ENCODE measurements at regions not wholly inside any gene's neighbourhood (a gene's known extent, or its start where the extent isn't known, plus 50 kb on each side); places are given as distances from the start of the nearest gene placed in this dataset.

DNA sequence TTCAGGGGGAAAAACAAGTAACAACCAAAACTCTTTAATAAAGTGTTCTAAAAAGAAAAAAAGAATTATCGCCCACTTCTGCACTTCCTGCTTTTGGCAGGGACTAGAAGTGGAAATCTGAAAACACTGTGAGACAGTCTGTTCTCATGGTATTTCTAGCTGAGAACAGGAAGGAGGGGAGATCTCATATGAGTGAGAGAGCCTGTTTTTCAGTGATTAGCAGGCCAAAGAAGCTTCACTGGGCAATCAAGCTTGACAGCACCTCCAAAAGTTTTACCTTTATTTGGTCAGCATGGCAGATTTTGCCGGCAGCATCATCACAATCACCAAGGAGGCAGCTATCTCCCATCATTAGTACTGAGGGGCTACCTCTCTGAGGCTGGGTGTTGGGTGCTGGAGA, 79.5 kb upstream of the ATXN1 start:
- TF ChIP-seq POLR2AphosphoS2 (conservative IDR thresholded peaks at IDR 0.05; ENCODE audit: low read length), result no peak
- TF ChIP-seq PHF8 (IDR thresholded peaks at IDR 0.05; ENCODE audit: borderline replicate concordance, low read depth), result no peak
- no peak for TF ChIP-seq RARB (CRISPR knock-in tag; IDR thresholded peaks at IDR 0.05)
- no peak for TF ChIP-seq HDAC2 (IDR thresholded peaks at IDR 0.05)
- TF ChIP-seq MAFK (IDR thresholded peaks at IDR 0.05; ENCODE audit: partially characterized antibody), result no peak
- TF ChIP-seq, protein P1, sequence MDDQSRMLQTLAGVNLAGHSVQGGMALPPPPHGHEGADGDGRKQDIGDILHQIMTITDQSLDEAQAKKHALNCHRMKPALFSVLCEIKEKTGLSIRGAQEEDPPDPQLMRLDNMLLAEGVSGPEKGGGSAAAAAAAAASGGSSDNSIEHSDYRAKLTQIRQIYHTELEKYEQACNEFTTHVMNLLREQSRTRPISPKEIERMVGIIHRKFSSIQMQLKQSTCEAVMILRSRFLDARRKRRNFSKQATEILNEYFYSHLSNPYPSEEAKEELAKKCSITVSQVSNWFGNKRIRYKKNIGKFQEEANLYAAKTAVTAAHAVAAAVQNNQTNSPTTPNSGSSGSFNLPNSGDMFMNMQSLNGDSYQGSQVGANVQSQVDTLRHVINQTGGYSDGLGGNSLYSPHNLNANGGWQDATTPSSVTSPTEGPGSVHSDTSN (IDR thresholded peaks at IDR 0.05), result no peak
- no peak for TF ChIP-seq KDM5A (IDR thresholded peaks at IDR 0.05)
- TF ChIP-seq RNF2 (IDR thresholded peaks at IDR 0.05; ENCODE audit: borderline replicate concordance, low read depth), result no peak
- TF ChIP-seq, protein P2, sequence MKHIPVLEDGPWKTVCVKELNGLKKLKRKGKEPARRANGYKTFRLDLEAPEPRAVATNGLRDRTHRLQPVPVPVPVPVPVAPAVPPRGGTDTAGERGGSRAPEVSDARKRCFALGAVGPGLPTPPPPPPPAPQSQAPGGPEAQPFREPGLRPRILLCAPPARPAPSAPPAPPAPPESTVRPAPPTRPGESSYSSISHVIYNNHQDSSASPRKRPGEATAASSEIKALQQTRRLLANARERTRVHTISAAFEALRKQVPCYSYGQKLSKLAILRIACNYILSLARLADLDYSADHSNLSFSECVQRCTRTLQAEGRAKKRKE (CRISPR knock-in tag; IDR thresholded peaks at IDR 0.05; ENCODE audit: low read depth), result no peak
- no peak for TF ChIP-seq BHLHE40 (IDR thresholded peaks at IDR 0.05; ENCODE audit: low read depth, low read length)
- Histone ChIP-seq H3K4me3 (no peak overlapping the region), H3K27ac (no peak overlapping the region), H3K9me3 (no peaks in the 10 kb centered on the region), H3K4me2 (no peak overlapping the region), H3K4me1 (no peaks in the 10 kb centered on the region)
- ChIA-PET CTCF (no interaction called here), POLR2A (no interaction called here)
- FAIRE-seq, result no peak
- ATAC-seq, result no peak
- WGBS (ENCODE audit: missing lambda C conversion rate), result 94% methylated on average over 2 of the region's 2 CpGs
- no peak for DNase-seq (ENCODE audit: low read depth in 1 of 2, low spot score in 1 of 2)

DNA sequence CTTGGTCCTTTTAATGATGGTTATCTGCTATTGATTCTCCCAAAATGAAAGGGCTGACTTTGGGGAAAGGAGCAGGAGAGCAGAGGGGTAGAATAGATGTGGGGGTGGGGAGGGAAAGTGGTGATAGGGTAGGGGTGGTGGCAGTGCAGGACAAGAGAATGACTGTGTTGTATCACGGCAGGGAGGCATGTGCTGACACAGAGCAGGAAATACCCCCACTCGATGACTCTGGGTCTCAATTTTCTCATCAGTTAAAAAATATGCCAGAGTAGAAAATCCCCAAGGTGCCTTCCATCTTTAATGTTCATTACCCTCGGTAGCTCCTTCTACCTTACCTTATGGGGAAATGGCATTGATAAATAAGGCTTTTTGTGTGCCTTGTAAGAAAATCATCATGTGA, 79.0 kb upstream of the ATXN1 start:
- no peaks in the 10 kb centered on the region for H3K9me3 ChIP-seq
- 84% methylated on average over 3 of the region's 3 CpGs for WGBS (ENCODE audit: missing lambda C conversion rate)
- no peak overlapping the region for H3K4me2 ChIP-seq
- TF ChIP-seq NFE2L2 (conservative IDR thresholded peaks at IDR 0.05; ENCODE audit: low read length) (no peak), ZSCAN20 (CRISPR knock-in tag; IDR thresholded peaks at IDR 0.05) (no peak), MAFK (IDR thresholded peaks at IDR 0.05; ENCODE audit: partially characterized antibody) (no peak), TP53 (CRISPR knock-in tag; IDR thresholded peaks at IDR 0.05) (no peak), CBX8 (IDR thresholded peaks at IDR 0.05) (no peak), HOXB5 (CRISPR knock-in tag; IDR thresholded peaks at IDR 0.05) (no peak), NR3C1 (IDR thresholded peaks at IDR 0.05) (no peak), FOSB (CRISPR knock-in tag; IDR thresholded peaks at IDR 0.05) (no peak), SREBF2 (IDR thresholded peaks at IDR 0.05) (no peak), HOXA7 (CRISPR knock-in tag; IDR thresholded peaks at IDR 0.05) (no peak)
- H3K4me3 ChIP-seq, result no peak overlapping the region
- no peaks in the 10 kb centered on the region for H3K4me1 ChIP-seq
- H3K27ac ChIP-seq, result no peak overlapping the region
- POLR2A ChIA-PET, result no interaction called here
- FAIRE-seq (no peak), ATAC-seq (no peak), DNase-seq (ENCODE audit: low read depth in 1 of 2, low spot score in 1 of 2) (no peak)
- CTCF ChIA-PET, result no interaction called here

DNA sequence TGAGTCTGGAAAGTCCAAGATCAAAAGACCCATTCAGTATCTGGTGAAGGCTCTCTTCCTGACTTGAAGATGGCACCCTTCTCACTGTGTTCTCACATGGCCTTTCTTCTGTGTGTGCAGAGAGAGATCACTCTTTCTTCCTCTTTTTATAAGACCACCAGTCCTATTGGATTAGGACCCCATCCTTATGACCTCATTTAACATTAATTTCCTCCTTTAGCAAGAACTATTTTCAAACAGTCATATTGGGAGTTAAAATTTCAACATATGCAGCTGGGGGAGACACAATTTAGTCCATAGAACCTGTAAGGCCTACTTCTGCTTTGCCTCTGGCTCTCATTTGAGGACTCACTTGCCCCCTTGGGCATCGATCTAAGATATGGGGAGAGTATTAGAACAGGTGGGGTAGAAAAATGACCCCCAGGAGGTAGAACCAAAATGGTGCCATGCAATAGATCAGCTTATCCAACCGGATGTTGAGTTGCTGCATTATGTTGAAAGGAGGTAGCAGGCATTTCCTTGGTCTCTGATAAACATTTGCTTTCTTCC, 78.4 kb upstream of the ATXN1 start:
- H3K27ac ChIP-seq, result no peak overlapping the region
- no peak overlapping the region for H3K4me3 ChIP-seq
- ATAC-seq (no peak), DNase-seq (ENCODE audit: low read depth in 1 of 2, low spot score in 1 of 2) (no peak), FAIRE-seq (no peak)
- no peak overlapping the region for H3K4me2 ChIP-seq
- 55% methylated on average over 2 of the region's 2 CpGs for WGBS (ENCODE audit: missing lambda C conversion rate)
- ChIA-PET CTCF (no interaction called here), POLR2A (no interaction called here)
- H3K4me1 ChIP-seq, result no peaks in the 10 kb centered on the region
- no peaks in the 10 kb centered on the region for H3K9me3 ChIP-seq
- TF ChIP-seq ESRRA (IDR thresholded peaks at IDR 0.05; ENCODE audit: borderline replicate concordance, low read length) (no peak), SMC3 (IDR thresholded peaks at IDR 0.05) (no peak), CBX8 (IDR thresholded peaks at IDR 0.05) (no peak), HEYL (CRISPR knock-in tag; IDR thresholded peaks at IDR 0.05) (no peak), BHLHE40 (IDR thresholded peaks at IDR 0.05; ENCODE audit: low read depth, low read length) (no peak), RFX5 (IDR thresholded peaks at IDR 0.05) (no peak), POLR2A (IDR thresholded peaks at IDR 0.05; ENCODE audit: low read length) (no peak), ZNF302 (CRISPR knock-in tag; IDR thresholded peaks at IDR 0.05) (no peak), FOXS1 (CRISPR knock-in tag; IDR thresholded peaks at IDR 0.05) (no peak), ZSCAN20 (CRISPR knock-in tag; IDR thresholded peaks at IDR 0.05) (no peak), NR3C1 (IDR thresholded peaks at IDR 0.05) (no peak), EP300 (IDR thresholded peaks at IDR 0.05) (no peak)
- TF ChIP-seq, protein P3, sequence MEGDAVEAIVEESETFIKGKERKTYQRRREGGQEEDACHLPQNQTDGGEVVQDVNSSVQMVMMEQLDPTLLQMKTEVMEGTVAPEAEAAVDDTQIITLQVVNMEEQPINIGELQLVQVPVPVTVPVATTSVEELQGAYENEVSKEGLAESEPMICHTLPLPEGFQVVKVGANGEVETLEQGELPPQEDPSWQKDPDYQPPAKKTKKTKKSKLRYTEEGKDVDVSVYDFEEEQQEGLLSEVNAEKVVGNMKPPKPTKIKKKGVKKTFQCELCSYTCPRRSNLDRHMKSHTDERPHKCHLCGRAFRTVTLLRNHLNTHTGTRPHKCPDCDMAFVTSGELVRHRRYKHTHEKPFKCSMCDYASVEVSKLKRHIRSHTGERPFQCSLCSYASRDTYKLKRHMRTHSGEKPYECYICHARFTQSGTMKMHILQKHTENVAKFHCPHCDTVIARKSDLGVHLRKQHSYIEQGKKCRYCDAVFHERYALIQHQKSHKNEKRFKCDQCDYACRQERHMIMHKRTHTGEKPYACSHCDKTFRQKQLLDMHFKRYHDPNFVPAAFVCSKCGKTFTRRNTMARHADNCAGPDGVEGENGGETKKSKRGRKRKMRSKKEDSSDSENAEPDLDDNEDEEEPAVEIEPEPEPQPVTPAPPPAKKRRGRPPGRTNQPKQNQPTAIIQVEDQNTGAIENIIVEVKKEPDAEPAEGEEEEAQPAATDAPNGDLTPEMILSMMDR (IDR thresholded peaks at IDR 0.05), result no peak
- TF ChIP-seq, protein P4, sequence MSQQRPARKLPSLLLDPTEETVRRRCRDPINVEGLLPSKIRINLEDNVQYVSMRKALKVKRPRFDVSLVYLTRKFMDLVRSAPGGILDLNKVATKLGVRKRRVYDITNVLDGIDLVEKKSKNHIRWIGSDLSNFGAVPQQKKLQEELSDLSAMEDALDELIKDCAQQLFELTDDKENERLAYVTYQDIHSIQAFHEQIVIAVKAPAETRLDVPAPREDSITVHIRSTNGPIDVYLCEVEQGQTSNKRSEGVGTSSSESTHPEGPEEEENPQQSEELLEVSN (IDR thresholded peaks at IDR 0.05; ENCODE audit: borderline replicate concordance, low read depth), result no peak
- TF ChIP-seq, protein P5, sequence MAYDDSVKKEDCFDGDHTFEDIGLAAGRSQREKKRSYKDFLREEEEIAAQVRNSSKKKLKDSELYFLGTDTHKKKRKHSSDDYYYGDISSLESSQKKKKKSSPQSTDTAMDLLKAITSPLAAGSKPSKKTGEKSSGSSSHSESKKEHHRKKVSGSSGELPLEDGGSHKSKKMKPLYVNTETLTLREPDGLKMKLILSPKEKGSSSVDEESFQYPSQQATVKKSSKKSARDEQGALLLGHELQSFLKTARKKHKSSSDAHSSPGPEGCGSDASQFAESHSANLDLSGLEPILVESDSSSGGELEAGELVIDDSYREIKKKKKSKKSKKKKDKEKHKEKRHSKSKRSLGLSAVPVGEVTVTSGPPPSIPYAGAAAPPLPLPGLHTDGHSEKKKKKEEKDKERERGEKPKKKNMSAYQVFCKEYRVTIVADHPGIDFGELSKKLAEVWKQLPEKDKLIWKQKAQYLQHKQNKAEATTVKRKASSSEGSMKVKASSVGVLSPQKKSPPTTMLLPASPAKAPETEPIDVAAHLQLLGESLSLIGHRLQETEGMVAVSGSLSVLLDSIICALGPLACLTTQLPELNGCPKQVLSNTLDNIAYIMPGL (CRISPR knock-in tag; IDR thresholded peaks at IDR 0.05; ENCODE audit: borderline replicate concordance), result no peak
- TF ChIP-seq, protein P6, sequence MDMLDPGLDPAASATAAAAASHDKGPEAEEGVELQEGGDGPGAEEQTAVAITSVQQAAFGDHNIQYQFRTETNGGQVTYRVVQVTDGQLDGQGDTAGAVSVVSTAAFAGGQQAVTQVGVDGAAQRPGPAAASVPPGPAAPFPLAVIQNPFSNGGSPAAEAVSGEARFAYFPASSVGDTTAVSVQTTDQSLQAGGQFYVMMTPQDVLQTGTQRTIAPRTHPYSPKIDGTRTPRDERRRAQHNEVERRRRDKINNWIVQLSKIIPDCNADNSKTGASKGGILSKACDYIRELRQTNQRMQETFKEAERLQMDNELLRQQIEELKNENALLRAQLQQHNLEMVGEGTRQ (IDR thresholded peaks at IDR 0.05), result no peak
